ENCODE measurements at regions not wholly inside any gene's neighbourhood (a gene's known extent, or its start where the extent isn't known, plus 50 kb on each side); places are given as distances from the start of the nearest gene placed in this dataset.
A peak's percentile ranks its signal among the peaks of the same experiment; 100 is the strongest.

- no peak for ATAC-seq
- Mint-ChIP-seq H3K27ac (no peak overlapping the region), H3K36me3 (no peaks in the 10 kb centered on the region), H3K9me3 (no peaks in the 10 kb centered on the region)
- no peak for DNase-seq (ENCODE audit: low spot score in 2 of 2)
These were observed 150.7 kb downstream of the ICE1 start for GRCh38 chr5:5572976-5573797.

GRCh38 chr5:5572010-5572865, 149.8 kb downstream of the ICE1 start:
- no peaks in the 10 kb centered on the region for H3K9me3 Mint-ChIP-seq
- no peaks in the 10 kb centered on the region for H3K36me3 Mint-ChIP-seq
- no peak for ATAC-seq
- no peak overlapping the region for H3K27ac Mint-ChIP-seq
- DNase-seq (ENCODE audit: low spot score in 2 of 2), result no peak

- ATAC-seq (no peak), DNase-seq (ENCODE audit: low spot score in 2 of 2) (no peak)
- Mint-ChIP-seq H3K36me3 (no peaks in the 10 kb centered on the region), H3K9me3 (no peaks in the 10 kb centered on the region), H3K27ac (no peak overlapping the region)
These were observed 148.2 kb downstream of the ICE1 start for GRCh38 chr5:5570646-5571045.

GRCh38 chr5:5564898-5565297, 142.4 kb downstream of the ICE1 start:
- Mint-ChIP-seq H3K36me3 (no peaks in the 10 kb centered on the region), H3K9me3 (no peaks in the 10 kb centered on the region), H3K27ac (no peak overlapping the region)
- no peak for DNase-seq (ENCODE audit: low spot score in 2 of 2)
- no peak for ATAC-seq

GRCh38 chr5:5560016-5560415, 137.5 kb downstream of the ICE1 start:
- no peaks in the 10 kb centered on the region for H3K36me3 Mint-ChIP-seq
- DNase-seq (ENCODE audit: low spot score in 2 of 2) (no peak), ATAC-seq (no peak)
- H3K27ac Mint-ChIP-seq, result peak overlapping the region in 1 of 2 donors; percentile 41
- H3K9me3 Mint-ChIP-seq, result no peaks in the 10 kb centered on the region

GRCh38 chr5:5558638-5559527, 136.4 kb downstream of the ICE1 start:
- Mint-ChIP-seq H3K27ac (no peak overlapping the region), H3K36me3 (no peaks in the 10 kb centered on the region), H3K9me3 (no peaks in the 10 kb centered on the region)
- ATAC-seq, result no peak
- DNase-seq (ENCODE audit: low spot score in 2 of 2), result no peak

GRCh38 chr5:5558102-5558501, 135.6 kb downstream of the ICE1 start:
- DNase-seq (ENCODE audit: low spot score in 2 of 2), result no peak
- no peak for ATAC-seq
- Mint-ChIP-seq H3K36me3 (no peaks in the 10 kb centered on the region), H3K9me3 (no peaks in the 10 kb centered on the region), H3K27ac (no peak overlapping the region)

- Mint-ChIP-seq H3K36me3 (no peaks in the 10 kb centered on the region), H3K9me3 (no peaks in the 10 kb centered on the region), H3K27ac (no peak overlapping the region)
- DNase-seq (ENCODE audit: low spot score in 2 of 2), result no peak
- ATAC-seq, result no peak
These were observed 129.0 kb downstream of the ICE1 start for GRCh38 chr5:5551499-5551898.

GRCh38 chr5:5546408-5546807, 123.9 kb downstream of the ICE1 start:
- no peaks in the 10 kb centered on the region for H3K9me3 Mint-ChIP-seq
- DNase-seq (ENCODE audit: low spot score in 2 of 2) (no peak), ATAC-seq (no peak)
- H3K27ac Mint-ChIP-seq, result no peak overlapping the region
- no peaks in the 10 kb centered on the region for H3K36me3 Mint-ChIP-seq

GRCh38 chr5:5544094-5544663, 121.7 kb downstream of the ICE1 start:
- DNase-seq (ENCODE audit: low spot score in 2 of 2), result no peak
- Mint-ChIP-seq H3K27ac (no peak overlapping the region), H3K36me3 (no peaks in the 10 kb centered on the region), H3K9me3 (peaks cover 0 to 7% of the 10 kb centered on the region in 2 donors)
- no peak for ATAC-seq

- Mint-ChIP-seq H3K27ac (no peak overlapping the region), H3K9me3 (peaks cover 0 to 7% of the 10 kb centered on the region in 2 donors), H3K36me3 (no peaks in the 10 kb centered on the region)
- no peak for DNase-seq (ENCODE audit: low spot score in 2 of 2)
- ATAC-seq, result no peak
These were observed 120.2 kb downstream of the ICE1 start for GRCh38 chr5:5542654-5543053.

GRCh38 chr5:5540065-5540464, 117.6 kb downstream of the ICE1 start:
- no peaks in the 10 kb centered on the region for H3K36me3 Mint-ChIP-seq
- ATAC-seq, result no peak
- no peak overlapping the region for H3K27ac Mint-ChIP-seq
- H3K9me3 Mint-ChIP-seq, result peaks cover 0 to 7% of the 10 kb centered on the region in 2 donors
- DNase-seq (ENCODE audit: low spot score in 2 of 2), result no peak
